B cell (primary cell): ENCODE measurements at regions not wholly inside any gene's neighbourhood (a gene's known extent, or its start where the extent isn't known, plus 50 kb on each side); places are given as distances from the start of the nearest gene placed in this dataset.

Source experiments
- ATAC-seq: fragments of 200-7000 bp; cut with Tn5 transposase; one replicate; pipeline ENCODE4 v1.10.0; 2021; ENCODE audit warnings: low read depth, mild to moderate bottlenecking, moderate number of reproducible peaks, moderate library complexity
- CTCF ChIA-PET: fragments of 350-600 bp; sonication (Branson Sonifier 250); formaldehyde crosslinking; loops from one replicate; lab custom pipeline; 2021; ENCODE audit warnings: antibody characterized with exemption, inconsistent platforms; lab: Charles Lee
- POLR2A ChIA-PET: fragments of 350-600 bp; sonication (Branson Sonifier 250); formaldehyde crosslinking; loops from one replicate; lab custom pipeline; 2021; ENCODE audit warnings: antibody characterized with exemption; lab: Charles Lee
- DNase-seq: peaks from one replicate; pipeline ENCODE4 v3.0.0; 2013
- H2AFZ ChIP-seq: 2 replicates; pipeline ENCODE4 v1.6.1; 2012; ENCODE audit warnings: mild to moderate bottlenecking, low read depth, low read length; ENCODE audit not compliant: insufficient read depth, poor library complexity, severe bottlenecking
- H3K27ac ChIP-seq, 2 donors: 1 replicate in 1 of 2; 2 replicates in 1 of 2; pipeline ENCODE4 v1.5.1; 2012 to 2013; ENCODE audit warnings: low read length in 2 of 2, mild to moderate bottlenecking in 2 of 2, moderate library complexity in 1 of 2
- H3K27me3 ChIP-seq, 4 experiments: fragments of 200-600 bp in 1 of 4; sonication (generic) in 1 of 4; replicated peaks in 1 of 4; 1 replicate in 2 of 4; 2 replicates in 2 of 4; pipeline versions ENCODE4 v1.6.1 to v1.7.0; 2013 to 2016; ENCODE audit warnings: low read length in 3 of 4, mild to moderate bottlenecking in 2 of 4, mixed read lengths in 1 of 4, moderate library complexity in 1 of 4; ENCODE audit not compliant: insufficient read depth in 4 of 4, control insufficient read depth in 3 of 4; ENCODE audit errors: control extremely low read depth in 1 of 4
- H3K36me3 ChIP-seq, 2 experiments: replicated peaks in 1 of 2; 1 replicate in 1 of 2; 2 replicates in 1 of 2; pipeline versions ENCODE4 v1.6.1 to v1.7.1; 2013; ENCODE audit warnings: low read length in 1 of 2; ENCODE audit not compliant: insufficient read depth in 2 of 2, control insufficient read depth in 1 of 2; ENCODE audit errors: control extremely low read depth in 1 of 2, extremely low read depth in 1 of 2
- H3K4me1 ChIP-seq, 2 donors: fragments of 200-600 bp in 1 of 2; sonication (generic) in 1 of 2; 1 replicate in 1 of 2; 2 replicates in 1 of 2; pipeline versions ENCODE4 v1.5.1 to v1.6.1; 2013 to 2017; ENCODE audit warnings: low read length in 2 of 2; ENCODE audit not compliant: control insufficient read depth in 2 of 2, insufficient read depth in 2 of 2
- H3K4me2 ChIP-seq: replicated peaks from 2 replicates; pipeline ENCODE3; 2012; ENCODE audit warnings: mild to moderate bottlenecking, low read depth, low read length; ENCODE audit not compliant: poor library complexity, severe bottlenecking
- H3K4me3 ChIP-seq, 5 experiments: fragments of 200-600 bp in 1 of 5; sonication (generic) in 1 of 5; 1 replicate in 3 of 5; 2 replicates in 2 of 5; pipeline versions ENCODE4 v1.5.1 to v1.7.0; 2011 to 2016; ENCODE audit warnings: low read length in 4 of 5, mild to moderate bottlenecking in 4 of 5, low read depth in 2 of 5, control low read depth in 1 of 5, moderate library complexity in 1 of 5; ENCODE audit not compliant: insufficient read depth in 1 of 5; ENCODE audit errors: control extremely low read depth in 1 of 5, extremely low read depth in 1 of 5
- H3K79me2 ChIP-seq: fragments of 200-600 bp; sonication (generic); one replicate; pipeline ENCODE4 v1.6.0; 2016; ENCODE audit warnings: low read length; ENCODE audit not compliant: control insufficient read depth, insufficient read depth
- H3K9ac ChIP-seq: fragments of 200-600 bp; sonication (generic); 2 replicates; pipeline ENCODE4 v1.6.1; 2017; ENCODE audit warnings: mild to moderate bottlenecking, low read length, moderate library complexity
- H3K9me3 ChIP-seq, 3 donors: one replicate each; pipeline versions ENCODE4 v1.6.1 to v1.7.1; 2013; ENCODE audit warnings: low read length in 2 of 3; ENCODE audit not compliant: control insufficient read depth in 2 of 3, insufficient read depth in 1 of 3; ENCODE audit errors: control extremely low read depth in 1 of 3
- H4K20me1 ChIP-seq: 2 replicates; pipeline ENCODE4 v1.6.0; 2012; ENCODE audit warnings: mild to moderate bottlenecking, low read length; ENCODE audit not compliant: insufficient read depth, control insufficient read depth, poor library complexity, severe bottlenecking
- H3K27ac Mint-ChIP-seq: one replicate; pipeline ENCODE4 v1.8.0; 2021; ENCODE audit warnings: mixed read lengths
- H3K27me3 Mint-ChIP-seq: one replicate; pipeline ENCODE4 v1.8.0; 2021; ENCODE audit warnings: mixed read lengths
- H3K4me1 Mint-ChIP-seq: one replicate; pipeline ENCODE4 v1.8.0; 2021; ENCODE audit warnings: mixed read lengths
- H3K4me3 Mint-ChIP-seq: one replicate; pipeline ENCODE4 v1.8.0; 2021; ENCODE audit warnings: mixed read lengths
- H3K9me3 Mint-ChIP-seq: one replicate; pipeline ENCODE4 v1.8.0; 2022; ENCODE audit warnings: mixed read lengths; ENCODE audit not compliant: insufficient read depth
- CTCF ChIP-seq: fragments of 200-600 bp; IDR thresholded peaks from one replicate; pipeline ENCODE4 v1.8.0; 2022; ENCODE audit warnings: antibody characterized with exemption, mild to moderate bottlenecking
- EZH2 ChIP-seq: IDR thresholded peaks from 2 replicates; pipeline ENCODE4 v1.6.1; 2012; ENCODE audit warnings: borderline replicate concordance, low read depth, mild to moderate bottlenecking, moderate library complexity, low read length; ENCODE audit not compliant: insufficient read depth, poor library complexity, severe bottlenecking
- WGBS: methylation state at CpG from one replicate; pipeline ENCODE4 v1.1.5; 2013; ENCODE audit warnings: missing lambda C conversion rate; ENCODE audit not compliant: insufficient coverage; 5-methylcytosine and 5-hydroxymethylcytosine counted together
- intact Hi-C: fragments of 100-400 bp; cut with micrococcal nuclease; formaldehyde crosslinking; loops from one replicate; pipeline ENCODE4 v1.10.0; 2022

- ChIA-PET POLR2A (interaction anchor here (0.6 to 1.5 kb wide), 3 partner anchors 50 to 1910 kb away, joined by 3 to 6 read pairs (median 5); partner anchors contain the start of genes MRPS6 and SLC5A3), CTCF (interaction anchor here (2.2 to 2.4 kb wide), 2 partner anchors 98 to 325 kb away, joined by 10 to 15 read pairs; no protein-coding TSS in a partner anchor)
- H3K27me3 ChIP-seq, result no peaks in the 10 kb centered on the region
- H3K4me2 ChIP-seq, result peak overlapping the region; percentile 28
- H4K20me1 ChIP-seq, result no peaks in the 10 kb centered on the region
- no peaks in the 10 kb centered on the region for H3K79me2 ChIP-seq
- peaks cover 42% of the 10 kb centered on the region for H3K4me1 Mint-ChIP-seq
- no peaks in the 10 kb centered on the region for H3K27me3 Mint-ChIP-seq
- peak overlapping the region in 1 of 2 donors; percentile 27 for H3K27ac ChIP-seq
- no peak overlapping the region for H3K4me3 Mint-ChIP-seq
- WGBS, result 40% methylated on average over 1 of the region's 3 CpGs
- H3K4me1 ChIP-seq, result peaks cover 50 to 56% of the 10 kb centered on the region in 2 donors
- H2AFZ ChIP-seq, result peak overlapping the region; percentile 5
- H3K27ac Mint-ChIP-seq, result no peak overlapping the region
- TF ChIP-seq CTCF, result no peak
- TF ChIP-seq EZH2, result no peak
- peaks cover 0 to 6% (median 2%) of the 10 kb centered on the region in 3 donors for H3K9me3 ChIP-seq
- no peaks in the 10 kb centered on the region for H3K36me3 ChIP-seq
- ATAC-seq (no peak), DNase-seq (peak; percentile 49)
- no peak overlapping the region for H3K9ac ChIP-seq
- no peak overlapping the region for H3K4me3 ChIP-seq
- H3K9me3 Mint-ChIP-seq, result no peaks in the 10 kb centered on the region
- intact Hi-C loops, result no loop called here
Observed at GRCh38 chr21:34022627-34023335, 50.6 kb upstream of the MRPS6 start.

GRCh38 chr21:34021726-34022125 lies 51.7 kb upstream of the MRPS6 start:
- H4K20me1 ChIP-seq, result no peaks in the 10 kb centered on the region
- H3K4me3 ChIP-seq, result no peak overlapping the region
- no peak for TF ChIP-seq CTCF
- TF ChIP-seq EZH2, result no peak
- WGBS, result no CpG with 5 or more reads among the region's 2 CpGs
- H3K27me3 ChIP-seq, result no peaks in the 10 kb centered on the region
- H3K9ac ChIP-seq, result no peak overlapping the region
- no peak for ATAC-seq
- no peak overlapping the region for H3K4me2 ChIP-seq
- peak overlapping the region; percentile 96 for H3K27ac Mint-ChIP-seq
- no peaks in the 10 kb centered on the region for H3K9me3 Mint-ChIP-seq
- H3K4me1 Mint-ChIP-seq, result peaks cover 50% of the 10 kb centered on the region
- peaks cover 50 to 56% of the 10 kb centered on the region in 2 donors for H3K4me1 ChIP-seq
- no peak overlapping the region for H3K4me3 Mint-ChIP-seq
- no peaks in the 10 kb centered on the region for H3K27me3 Mint-ChIP-seq
- CTCF ChIA-PET, result interaction anchor here (2.4 to 3.1 kb wide), 2 partner anchors 97 to 327 kb away, joined by 10 to 23 read pairs; no protein-coding TSS in a partner anchor
- intact Hi-C loops, result no loop called here
- no peaks in the 10 kb centered on the region for H3K36me3 ChIP-seq
- H3K9me3 ChIP-seq, result peaks cover 0 to 3% (median 2%) of the 10 kb centered on the region in 3 donors
- POLR2A ChIA-PET, result interaction anchor here (1.4 kb wide), 1 partner anchor 51 kb away, joined by 3 read pairs; the partner anchor contains the start of genes MRPS6 and SLC5A3
- no peak overlapping the region for H2AFZ ChIP-seq
- H3K79me2 ChIP-seq, result no peaks in the 10 kb centered on the region
- no peak overlapping the region for H3K27ac ChIP-seq
- no peak for DNase-seq
